ENCODE measurements at regions not wholly inside any gene's neighbourhood (a gene's known extent, or its start where the extent isn't known, plus 50 kb on each side); places are given as distances from the start of the nearest gene placed in this dataset.

GRCh38 chr5:96316017-96316416, 117.0 kb downstream of the PCSK1 start:
- BruUV-seq (replicated peaks), result no TSS peak
- no peak overlapping the region for H3K27ac ChIP-seq (ENCODE audit: insufficient read depth, low read depth, low read length)

More at GRCh38 chr5:96316017-96316416, 117.0 kb downstream of the PCSK1 start:
- Histone ChIP-seq H3K4me1 (ENCODE audit: control insufficient read depth, extremely low read depth, insufficient read depth, low read length) (no peaks in the 10 kb centered on the region), H3K4me2 (ENCODE audit: insufficient read depth, low read length) (no peak overlapping the region), H2AFZ (ENCODE audit: low read depth, low read length) (no peak overlapping the region), H3K36me3 (ENCODE audit: control insufficient read depth in 2 of 2, extremely low read depth in 1 of 2, insufficient read depth in 2 of 2, low read length in 2 of 2) (no peaks in the 10 kb centered on the region), H4K20me1 (replicated peaks; ENCODE audit: control insufficient read depth, extremely low read depth, insufficient read depth, low read length) (no peaks in the 10 kb centered on the region), H3K27me3 (ENCODE audit: control insufficient read depth in 2 of 2, insufficient read depth in 2 of 2, low read length in 2 of 2) (no peaks in the 10 kb centered on the region), H3K79me2 (ENCODE audit: control insufficient read depth, insufficient read depth, low read length) (no peaks in the 10 kb centered on the region), H3K9me1 (replicated peaks; ENCODE audit: control insufficient read depth, extremely low read depth, insufficient read depth, low read length) (no peaks in the 10 kb centered on the region), H3K4me3 (replicated peaks in 1 of 3; ENCODE audit: insufficient read depth in 1 of 3, low read depth in 1 of 3, low read length in 3 of 3) (no peak overlapping the region), H3K9ac (replicated peaks; ENCODE audit: extremely low read depth, insufficient read depth, low read length) (no peak overlapping the region), H3K9me3 (replicated peaks; ENCODE audit: control insufficient read depth, insufficient read depth, low read length) (no peaks in the 10 kb centered on the region)
- DNase-seq (ENCODE audit: low read depth, low spot score) (no peak), FAIRE-seq (no peak)
- ChIA-PET CTCF (no interaction called here), POLR2A (no interaction called here)
- intact Hi-C loops (cut with micrococcal nuclease) (no loop called here), dilution Hi-C loops (cut with MboI; ENCODE audit: extremely low pct_ligation_motif_present, low sequenced_read_pairs) (no loop called here)
- TF ChIP-seq FOS (IDR thresholded peaks at IDR 0.05; ENCODE audit: borderline replicate concordance, insufficient read depth, low read length) (no peak), POLR2AphosphoS5 (IDR thresholded peaks at IDR 0.05; ENCODE audit: insufficient read depth, low read depth, low read length) (no peak), POLR2A (IDR thresholded peaks at IDR 0.05; ENCODE audit: low read depth, low read length) (no peak), MYC (IDR thresholded peaks at IDR 0.05; ENCODE audit: low read depth, low read length) (no peak), CTCF (IDR thresholded peaks at IDR 0.05; ENCODE audit: extremely low read depth in 1 of 2, insufficient read depth in 1 of 2, low read depth in 1 of 2, low read length in 2 of 2) (no peak), EZH2 (IDR thresholded peaks at IDR 0.05; ENCODE audit: borderline replicate concordance, low read depth, low read length, severe bottlenecking) (no peak), MAX (IDR thresholded peaks at IDR 0.05; ENCODE audit: insufficient read depth, insufficient read length) (no peak), JUN (IDR thresholded peaks at IDR 0.05; ENCODE audit: borderline replicate concordance, insufficient read depth, insufficient read length, low read depth) (no peak), GATA2 (IDR thresholded peaks at IDR 0.05; ENCODE audit: insufficient read depth, insufficient read length, low read depth, low read length) (no peak)
